D721Med (cell line): ENCODE measurements at regions not wholly inside any gene's neighbourhood (a gene's known extent, or its start where the extent isn't known, plus 50 kb on each side); places are given as distances from the start of the nearest gene placed in this dataset.
"Not testable (repeated sequence)": the region's sequence is repeated elsewhere in the genome, so short reads cannot be mapped to it uniquely, and the experiment has no call there.

Experiments used
- DNase-seq: peaks from one replicate; pipeline ENCODE4 v3.0.0; 2011; ENCODE audit warnings: low spot score; ENCODE audit not compliant: insufficient read length
- FAIRE-seq: peaks from 2 replicates; lab custom pipeline; 2011; peaks lifted over from hg19 to GRCh38; lab: Jason Lieb, UNC
- CTCF ChIP-seq: IDR thresholded peaks from 2 replicates; pipeline ENCODE4 v1.5.1; 2012; ENCODE audit warnings: mild to moderate bottlenecking, control low read depth; ENCODE audit not compliant: insufficient read depth; ENCODE audit errors: missing control alignments

- no peak for TF ChIP-seq CTCF
- FAIRE-seq, result no peak
- DNase-seq, result no peak
Observed at GRCh38 chrX:12076046-12076445, 62.2 kb upstream of the FRMPD4 start.

- FAIRE-seq (peak; percentile 95), DNase-seq (no peak)
- TF ChIP-seq CTCF, result peak; percentile 46
Observed at GRCh38 chrX:12080265-12080664, 58.0 kb upstream of the FRMPD4 start.

- DNase-seq, FAIRE-seq: not testable (repeated sequence)
Observed at GRCh38 chrX:12082959-12083358, 55.3 kb upstream of the FRMPD4 start.
